ENCODE measurements at regions not wholly inside any gene's neighbourhood (a gene's known extent, or its start where the extent isn't known, plus 50 kb on each side); places are given as distances from the start of the nearest gene placed in this dataset.

DNA sequence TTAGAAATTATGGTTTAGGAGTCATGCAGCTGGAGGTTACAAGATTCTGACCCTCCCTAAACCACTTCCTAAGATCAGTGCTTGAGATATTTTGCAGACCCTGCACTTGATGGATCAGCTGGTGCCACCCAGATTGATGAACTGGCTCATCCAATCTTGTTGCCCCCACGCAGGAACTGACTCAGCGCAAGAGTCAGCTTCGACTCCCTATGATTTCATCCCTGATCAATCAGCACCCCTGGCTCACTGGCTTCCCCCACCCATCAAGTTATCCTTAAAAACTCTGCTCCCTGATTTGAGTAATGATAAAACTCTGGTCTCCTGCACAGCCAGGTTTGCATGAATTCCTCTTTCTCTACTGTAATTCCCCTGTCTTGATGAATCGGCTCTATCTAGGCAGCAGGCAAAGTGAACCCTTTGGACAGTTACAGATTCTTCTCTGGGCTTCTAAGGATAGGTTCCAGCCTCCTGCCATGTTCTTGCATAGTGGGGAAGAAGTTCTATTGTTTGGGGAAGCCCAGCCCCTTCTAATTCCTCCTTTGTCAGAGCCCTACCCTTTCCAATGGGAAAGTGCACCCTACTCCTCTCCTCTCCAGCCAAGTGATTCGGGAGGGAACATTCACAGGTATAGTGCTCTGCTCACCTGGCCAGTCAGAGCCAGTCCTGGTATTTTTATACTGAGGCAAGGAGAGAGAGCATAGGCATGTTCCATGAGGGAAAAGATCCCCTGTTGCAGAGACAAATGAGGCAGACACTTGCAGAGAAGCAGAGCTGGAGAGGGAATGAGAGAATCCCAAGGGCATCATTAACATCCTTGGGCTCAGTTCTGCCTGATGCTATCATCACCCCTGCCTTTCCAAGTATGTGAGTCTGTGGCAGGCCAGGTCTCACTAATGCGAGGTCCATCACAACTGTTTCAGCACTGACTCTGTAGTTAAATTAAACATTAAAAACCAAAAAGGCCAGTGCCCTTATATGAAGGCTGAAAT is 224.4 kb upstream of the GALNT17 start:
- no peak for DNase-seq (ENCODE audit: low spot score)

DNA sequence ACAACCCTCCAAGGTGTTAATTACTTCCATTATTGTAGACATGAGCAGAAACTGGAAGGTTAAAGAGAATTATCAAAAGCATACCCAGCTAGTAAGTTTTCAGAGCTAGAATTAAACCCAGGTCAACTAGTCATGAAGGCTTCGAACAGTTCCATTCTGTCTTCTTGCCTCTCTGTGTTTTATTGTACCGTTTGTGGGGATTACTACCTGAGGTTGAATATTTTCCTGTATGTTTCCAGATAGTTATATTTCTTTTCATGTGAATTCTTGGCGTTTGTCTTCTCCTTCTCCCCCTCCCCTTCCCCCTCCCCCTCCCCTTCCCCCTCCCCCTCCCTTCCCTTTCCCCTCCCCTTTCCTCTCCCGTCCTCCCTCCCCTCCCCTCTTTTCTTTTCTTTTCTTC is 218.0 kb upstream of the GALNT17 start:
- DNase-seq (ENCODE audit: low spot score), result no peak

DNA sequence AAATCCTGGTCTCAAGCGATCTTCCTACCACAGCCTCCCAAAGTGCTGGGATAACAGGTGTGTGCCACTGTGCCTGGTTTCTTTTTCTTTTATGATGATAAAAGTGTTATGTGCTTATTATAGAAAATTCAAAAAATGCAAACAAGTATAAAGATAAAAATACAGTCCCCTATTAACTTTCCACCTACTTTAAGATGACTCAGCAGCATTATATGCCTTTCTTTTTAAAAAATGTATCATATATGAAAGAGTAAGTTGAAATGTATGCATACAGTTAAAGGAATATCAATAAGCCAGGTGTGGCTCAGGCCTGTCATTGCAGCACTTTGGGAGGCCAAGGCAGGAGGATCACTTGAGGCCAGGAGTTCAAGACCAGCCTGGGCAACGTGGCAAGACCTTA is 216.9 kb upstream of the GALNT17 start:
- DNase-seq (ENCODE audit: low spot score), result no peak

DNA sequence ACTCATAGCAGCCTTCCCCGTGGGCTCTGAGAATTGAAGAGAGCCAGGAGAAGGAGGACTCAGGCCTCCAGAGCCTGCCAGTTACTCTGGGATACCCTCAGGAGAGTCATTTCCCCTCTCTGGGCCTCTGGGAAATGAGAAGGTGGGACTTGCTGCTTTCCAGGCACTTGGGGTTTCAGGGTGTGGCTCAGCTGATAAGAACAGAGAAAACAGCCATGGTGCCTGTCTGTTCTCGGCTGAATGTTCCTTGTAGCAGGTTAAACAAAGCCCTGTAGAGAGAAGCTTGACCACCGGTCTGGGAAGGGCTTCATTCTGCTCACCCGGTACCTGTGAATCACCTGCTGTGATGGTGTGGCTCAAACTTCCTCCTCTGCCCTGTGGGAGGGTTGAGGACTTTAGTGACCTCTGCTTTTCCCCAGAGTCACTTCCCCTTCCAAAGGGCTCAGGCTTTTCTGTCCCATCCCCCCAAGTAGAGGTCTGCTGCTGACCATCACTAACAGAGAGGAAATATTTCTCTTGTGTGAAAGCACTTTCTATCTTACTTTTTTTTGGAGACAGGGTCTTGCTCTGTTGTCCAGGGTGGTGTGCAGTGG is 212.4 kb upstream of the GALNT17 start:
- DNase-seq (ENCODE audit: low spot score), result no peak

DNA sequence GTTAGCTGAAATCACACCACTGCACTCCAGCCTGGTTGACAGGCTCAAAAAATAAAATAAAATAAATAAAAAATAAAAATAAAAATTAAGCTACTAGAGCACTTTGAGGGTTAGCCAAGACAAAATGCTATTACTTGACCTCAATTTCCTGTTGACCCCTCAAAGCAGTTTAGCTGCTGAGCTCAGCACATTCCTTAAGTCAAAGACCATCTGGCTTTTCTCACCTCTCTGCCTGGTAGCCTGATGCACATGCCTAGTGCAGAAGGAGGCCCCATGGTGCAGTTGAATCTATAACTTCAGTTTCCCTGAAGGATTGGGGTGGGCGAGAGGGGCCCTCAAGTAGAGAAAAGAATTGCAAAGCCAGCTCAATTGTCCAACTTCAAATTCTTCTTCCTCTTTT is 211.1 kb upstream of the GALNT17 start:
- DNase-seq (ENCODE audit: low spot score), result no peak

DNA sequence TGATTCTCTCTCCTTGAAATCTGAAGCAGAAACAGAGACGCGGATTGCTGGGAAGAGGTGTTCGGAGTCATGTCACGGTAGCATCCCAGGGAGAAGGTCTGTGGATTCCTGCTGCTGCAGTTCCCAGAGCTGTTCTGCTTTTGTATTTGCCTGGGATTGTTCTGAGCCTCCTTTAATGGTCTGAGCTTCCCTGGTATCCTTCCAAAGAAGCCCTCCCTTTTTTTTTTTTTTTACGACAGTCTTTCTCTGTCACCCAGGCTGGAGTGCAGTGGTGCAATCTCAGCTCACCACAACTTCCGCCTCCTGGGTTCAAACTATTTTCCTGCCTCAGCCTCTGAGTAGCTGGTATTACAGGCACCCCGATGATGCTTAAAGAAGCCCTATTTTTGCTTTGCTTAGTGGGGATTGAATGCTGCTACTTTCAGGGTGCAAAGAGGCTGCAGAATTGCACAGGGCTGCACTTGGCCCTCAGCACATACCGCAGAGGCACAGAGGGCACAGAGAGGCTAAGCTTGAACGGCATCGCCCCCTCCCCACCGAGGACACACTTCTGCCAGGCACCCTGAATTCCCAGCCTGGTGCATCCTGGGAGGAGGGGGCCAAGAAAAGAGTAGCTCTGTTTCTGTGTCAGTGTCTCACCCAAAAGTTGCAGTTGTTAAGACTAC is 208.6 kb upstream of the GALNT17 start:
- no peak for DNase-seq (ENCODE audit: low spot score)

DNA sequence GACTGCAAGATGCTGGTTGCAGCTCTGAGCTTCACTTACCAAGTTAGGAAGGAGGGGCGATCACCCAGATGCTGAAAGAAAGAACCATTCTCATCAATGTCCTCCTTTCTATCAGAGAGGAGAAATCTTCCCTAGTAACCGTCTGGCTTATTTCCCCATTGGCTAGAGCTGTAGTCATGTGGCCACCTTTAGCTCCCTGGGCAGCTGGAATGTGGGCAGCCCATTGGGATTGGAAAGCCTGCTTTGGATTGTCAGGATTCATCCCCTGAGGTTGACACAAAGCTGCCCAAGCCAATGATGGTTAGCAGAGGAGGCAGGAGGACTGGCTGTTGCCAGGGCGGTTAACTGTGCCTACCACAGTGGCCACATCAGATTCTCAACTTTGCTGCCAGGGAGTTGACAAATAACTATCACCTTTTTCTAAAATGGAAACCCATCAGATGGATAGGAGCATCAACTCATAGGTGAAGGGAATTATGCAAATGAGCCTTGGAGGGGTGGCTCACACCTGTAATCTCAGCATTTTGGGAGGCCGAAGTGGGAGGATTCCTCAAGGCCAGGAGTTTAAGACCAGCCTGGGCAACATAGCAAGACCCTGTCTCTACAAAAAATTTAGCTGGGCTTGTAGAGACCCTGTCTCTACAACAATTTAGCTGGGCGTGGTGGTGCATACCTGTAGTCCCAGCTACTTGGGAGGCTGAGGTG is 206.4 kb upstream of the GALNT17 start:
- DNase-seq (ENCODE audit: low spot score), result no peak

DNA sequence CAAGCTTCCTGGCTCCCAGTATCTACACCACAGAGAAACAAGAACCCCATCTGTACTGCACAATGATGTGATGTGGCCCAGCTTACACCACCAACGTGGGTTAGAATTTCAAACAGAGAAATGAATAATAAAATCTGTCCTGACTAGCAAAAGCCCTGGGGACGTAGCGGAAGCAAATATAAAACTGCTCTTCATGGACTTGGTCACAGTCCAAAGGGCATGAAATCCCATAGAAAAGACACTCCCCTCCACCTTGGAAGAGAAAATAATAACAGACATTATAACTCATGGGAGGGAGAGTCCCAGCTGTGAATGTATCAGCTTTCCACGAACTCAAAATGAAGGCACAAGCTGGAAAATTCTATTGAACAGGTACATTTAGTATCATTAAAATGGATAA is 205.3 kb upstream of the GALNT17 start:
- no peak for DNase-seq (ENCODE audit: low spot score)

DNA sequence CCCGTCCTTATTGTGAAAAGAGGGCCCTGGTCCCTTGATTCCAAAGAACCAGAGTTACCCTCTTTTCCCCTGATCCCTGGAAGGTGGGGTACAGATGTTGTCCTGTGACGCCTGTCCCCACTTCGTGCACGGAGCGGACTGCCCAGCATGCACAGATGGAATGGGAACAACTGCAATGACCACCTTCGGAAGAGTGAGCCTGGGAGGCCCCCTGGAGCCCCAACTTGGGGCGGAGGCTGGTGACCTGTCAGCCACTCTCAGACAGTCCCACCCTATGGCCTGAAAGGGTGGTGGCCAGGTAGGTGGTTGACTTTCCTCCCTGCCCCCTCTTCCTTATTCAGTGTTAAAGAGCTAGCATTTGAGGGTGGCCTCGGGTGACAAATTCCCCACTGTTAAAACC is 196.6 kb upstream of the GALNT17 start:
- no peak for DNase-seq (ENCODE audit: low spot score)

DNA sequence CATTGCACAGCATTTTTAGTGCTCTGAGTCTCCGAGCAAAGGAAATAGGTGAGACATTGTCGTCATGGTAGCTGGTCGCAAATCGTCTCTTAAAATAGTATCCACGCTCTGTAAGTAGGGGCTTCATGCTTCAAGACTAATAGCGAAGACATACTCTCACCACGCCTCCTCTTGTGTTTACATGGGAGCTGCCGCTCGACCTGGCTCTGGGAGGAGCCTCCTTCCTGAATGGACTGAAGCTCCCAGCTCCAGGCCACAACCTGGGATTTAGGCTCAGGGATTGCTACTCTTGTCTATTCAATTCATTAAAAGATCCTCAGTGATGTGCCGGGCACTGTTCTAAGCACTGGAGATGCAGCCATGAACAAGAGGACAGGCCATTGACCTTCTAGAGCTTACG is 196.1 kb upstream of the GALNT17 start:
- no peak for DNase-seq (ENCODE audit: low spot score)

DNA sequence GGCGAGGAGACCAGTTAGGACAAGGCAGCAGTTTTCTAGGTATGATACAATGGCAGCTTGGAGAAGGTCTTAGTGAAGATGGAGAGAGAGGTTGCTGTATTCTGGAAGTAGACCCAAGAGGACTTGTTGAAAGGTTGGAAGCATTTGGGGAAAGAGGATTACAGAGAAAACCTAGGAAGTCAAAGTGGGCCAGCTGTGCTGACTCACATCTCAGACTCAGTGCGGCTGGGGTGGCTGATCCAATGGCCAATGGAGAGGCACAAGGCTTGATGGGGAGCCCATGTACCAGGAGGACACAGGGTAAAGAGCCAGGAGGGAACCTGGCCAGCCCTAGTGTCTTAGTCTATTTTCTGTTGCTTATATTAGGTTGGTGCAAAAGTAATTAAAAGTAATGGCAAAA is 194.5 kb upstream of the GALNT17 start:
- no peak for DNase-seq (ENCODE audit: low spot score)

DNA sequence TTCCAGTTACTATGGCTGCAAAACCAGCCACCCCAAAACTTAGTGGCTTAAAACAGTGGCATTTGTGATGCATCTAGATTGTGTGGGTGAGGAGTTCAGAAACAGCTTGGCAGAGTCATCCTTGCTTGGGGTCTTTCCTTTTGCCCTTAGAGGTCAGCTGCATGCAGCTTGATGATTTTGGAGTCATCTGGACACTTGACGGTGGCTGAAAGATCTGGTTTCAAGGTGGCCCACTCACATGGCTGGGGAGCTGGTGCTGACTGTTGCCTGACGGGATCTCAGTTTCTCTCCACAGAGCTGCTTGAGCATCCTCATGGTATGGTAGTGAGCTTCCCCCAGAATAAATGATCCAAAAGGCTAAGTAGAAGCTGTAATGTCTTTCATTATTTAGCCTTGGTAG is 191.3 kb upstream of the GALNT17 start:
- DNase-seq (ENCODE audit: low spot score), result no peak

DNA sequence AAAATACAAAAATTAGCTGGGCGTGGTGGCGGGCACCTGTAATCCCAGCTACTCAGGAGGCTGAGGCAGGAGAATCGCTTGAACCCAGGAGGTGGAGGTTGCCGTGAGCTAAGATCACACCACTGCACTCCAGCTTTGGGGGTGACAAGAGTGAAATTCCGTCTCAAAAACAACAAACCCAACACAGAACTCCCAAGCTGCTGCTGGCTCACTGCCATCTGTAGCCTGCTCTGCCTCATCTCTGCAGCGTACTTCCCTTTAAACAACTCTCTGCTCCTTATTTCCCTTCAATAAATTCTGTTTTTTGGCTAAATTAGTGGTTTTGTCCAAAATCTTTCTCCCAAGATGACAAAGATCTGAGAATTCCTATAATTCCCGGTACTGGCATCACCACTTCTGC is 189.2 kb upstream of the GALNT17 start:
- no peak for DNase-seq (ENCODE audit: low spot score)

DNA sequence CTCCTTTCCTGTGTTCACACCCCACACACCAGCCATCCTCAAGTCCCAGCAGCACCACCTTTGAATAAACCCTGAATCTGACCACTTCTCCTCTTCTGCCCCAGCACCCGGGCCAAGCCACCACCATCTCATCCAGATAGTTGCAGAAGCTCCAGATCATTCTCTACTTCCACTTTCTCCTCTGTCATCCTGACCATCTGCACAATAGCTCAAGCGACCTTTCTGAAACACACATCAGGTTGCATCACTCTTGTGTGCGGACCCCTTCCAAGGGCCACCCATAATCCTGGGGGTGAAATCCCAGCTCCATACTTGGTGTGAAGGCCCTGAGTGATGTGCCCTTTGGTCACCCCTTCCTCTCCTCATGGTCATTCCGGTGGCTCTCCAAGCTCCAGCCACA is 187.4 kb upstream of the GALNT17 start:
- no peak for DNase-seq (ENCODE audit: low spot score)

DNA sequence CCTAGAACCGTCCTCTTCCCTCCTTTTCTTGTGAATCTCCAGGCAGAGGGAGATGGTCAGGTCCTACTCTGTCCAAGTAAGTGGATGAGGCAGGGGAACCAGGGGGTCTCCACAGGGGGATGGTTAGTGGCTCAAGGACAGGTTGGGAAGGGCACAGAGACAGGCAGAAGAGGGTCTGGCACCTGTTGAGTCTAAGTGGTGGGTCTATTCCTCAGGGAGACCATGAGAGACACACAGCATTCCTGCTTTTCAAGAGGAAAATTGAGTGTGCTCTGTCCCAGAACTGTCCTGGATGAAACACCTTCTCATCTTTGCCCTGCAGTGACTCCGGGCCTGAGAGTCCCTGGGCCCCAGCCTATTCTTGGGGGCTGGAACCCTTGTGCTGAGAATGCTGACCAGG is 184.8 kb upstream of the GALNT17 start:
- no peak for DNase-seq (ENCODE audit: low spot score)

DNA sequence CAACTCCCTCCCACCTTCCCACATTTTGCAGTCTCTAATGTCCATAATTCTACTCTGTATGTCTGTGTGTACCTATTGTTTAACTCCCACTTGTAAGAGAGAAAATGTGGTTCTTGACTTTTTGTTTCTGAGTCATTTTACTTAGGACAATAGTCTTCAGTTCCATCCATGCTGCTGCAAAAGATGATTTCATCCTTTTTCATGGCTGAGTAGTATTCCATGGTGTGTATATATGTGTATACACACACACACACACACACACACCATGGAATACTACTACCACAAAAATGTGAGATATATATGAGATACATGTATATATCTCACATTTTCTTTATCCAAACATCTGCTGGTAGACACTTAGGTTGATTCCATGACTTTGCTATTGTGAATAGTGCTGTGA is 182.1 kb upstream of the GALNT17 start:
- no peak for DNase-seq (ENCODE audit: low spot score)

DNA sequence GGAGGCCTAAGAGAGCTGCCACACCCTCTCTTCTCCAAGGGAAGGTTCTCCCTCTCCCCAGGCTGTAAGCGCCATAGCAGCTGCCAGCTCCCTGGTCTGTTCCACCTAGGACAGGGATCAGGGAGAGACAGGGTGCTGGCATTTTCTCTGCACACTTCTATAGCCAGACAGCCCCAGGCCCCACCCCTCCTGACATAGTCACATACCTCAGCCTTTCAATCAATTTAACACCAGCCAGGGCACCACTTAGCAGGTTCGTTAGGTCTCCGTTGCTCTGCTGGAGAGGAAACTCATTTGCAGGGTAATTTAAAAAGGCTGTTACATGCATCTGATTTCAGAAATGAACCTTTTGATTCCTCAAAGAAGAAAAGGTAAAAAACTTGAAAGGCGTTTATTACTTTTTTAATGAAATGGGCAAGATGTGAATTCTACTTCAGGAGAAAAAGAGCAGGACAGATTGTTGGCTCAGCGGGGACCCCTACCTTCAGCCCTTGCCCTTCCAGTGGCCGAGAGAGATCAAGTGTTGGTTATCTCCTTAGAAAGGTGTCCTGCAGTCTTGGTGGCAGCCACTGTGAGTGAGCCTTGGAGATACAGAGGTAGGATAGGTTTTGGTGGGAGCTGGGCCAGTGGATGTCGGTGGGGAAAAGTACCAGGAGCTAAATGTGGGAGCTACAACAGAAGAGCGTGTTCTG is 180.5 kb upstream of the GALNT17 start:
- no peak for DNase-seq (ENCODE audit: low spot score)

DNA sequence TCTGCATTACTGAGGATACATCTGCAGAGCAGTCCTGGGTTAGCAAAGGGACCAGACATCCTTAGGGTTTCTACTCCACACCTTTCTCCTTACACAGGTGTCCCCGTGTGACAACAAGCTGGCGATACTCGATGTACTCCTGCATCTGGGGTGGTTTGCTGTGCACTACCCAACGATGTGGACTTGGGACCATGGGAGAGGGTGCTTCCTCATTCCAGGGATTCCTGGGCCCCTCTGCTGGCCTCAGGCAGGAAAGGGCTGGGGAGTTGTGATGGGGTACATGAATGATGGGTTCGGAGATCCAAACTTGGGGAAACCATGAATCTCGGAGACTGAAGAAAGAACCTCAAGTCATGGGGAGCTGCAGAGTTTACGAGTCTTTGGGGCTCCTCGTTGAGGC is 179.6 kb upstream of the GALNT17 start:
- no peak for DNase-seq (ENCODE audit: low spot score)

DNA sequence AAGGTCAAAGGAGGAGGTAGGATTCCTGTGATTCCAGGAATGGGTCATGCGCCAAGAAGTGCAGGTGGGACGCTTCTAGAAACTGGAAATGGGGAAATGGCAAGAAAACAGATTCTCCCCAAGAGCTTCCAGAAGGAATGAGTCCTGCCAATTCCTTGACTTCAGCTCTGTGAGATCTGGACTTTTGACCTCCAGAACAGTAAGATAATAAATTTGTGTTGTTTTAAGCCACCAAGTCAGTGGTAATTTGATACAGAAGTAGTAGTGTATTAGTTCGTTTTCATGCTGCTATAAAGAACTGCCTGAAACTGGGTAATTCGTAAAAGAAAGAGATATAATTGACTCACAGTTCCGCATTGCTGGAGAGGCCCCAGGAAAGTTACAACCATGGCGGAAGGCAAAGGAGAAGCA is 178.6 kb upstream of the GALNT17 start:
- DNase-seq (ENCODE audit: low spot score), result no peak

DNA sequence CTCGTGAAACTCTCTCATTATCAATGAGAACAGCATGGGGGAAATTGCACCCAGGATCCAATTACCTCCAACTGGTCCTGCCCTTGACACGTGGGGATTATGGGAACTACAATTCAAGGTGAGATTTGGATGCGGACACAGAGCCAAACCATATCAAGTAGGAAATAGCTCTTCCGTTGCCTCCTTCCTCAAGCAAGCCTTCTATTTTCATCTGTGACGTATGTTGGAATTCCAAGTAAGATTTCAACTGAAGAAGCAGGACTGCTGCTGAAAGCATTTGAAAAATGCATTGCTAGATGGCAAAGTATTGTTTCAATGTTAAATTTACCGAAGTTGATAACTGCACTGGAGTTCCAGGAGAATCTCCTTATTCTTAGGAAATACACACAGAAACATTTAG is 178.1 kb upstream of the GALNT17 start:
- DNase-seq (ENCODE audit: low spot score), result no peak

DNA sequence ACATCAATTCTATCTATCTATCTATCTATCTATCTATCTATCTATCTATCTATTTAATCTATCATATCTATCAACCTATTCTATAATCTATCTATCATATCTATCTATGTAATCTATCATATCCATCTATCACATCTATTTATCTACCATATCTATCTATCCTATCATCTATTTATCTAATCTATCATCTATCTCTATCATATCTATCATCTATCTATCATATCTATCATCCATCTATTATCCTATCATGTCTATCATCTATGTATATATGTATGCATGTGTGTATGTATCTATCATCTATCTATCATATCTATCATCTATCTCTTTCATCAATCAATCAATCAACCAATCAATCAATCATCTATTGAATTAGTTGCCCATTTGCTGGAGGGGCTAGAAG is 159.3 kb upstream of the GALNT17 start:
- DNase-seq (ENCODE audit: low spot score), result no peak

DNA sequence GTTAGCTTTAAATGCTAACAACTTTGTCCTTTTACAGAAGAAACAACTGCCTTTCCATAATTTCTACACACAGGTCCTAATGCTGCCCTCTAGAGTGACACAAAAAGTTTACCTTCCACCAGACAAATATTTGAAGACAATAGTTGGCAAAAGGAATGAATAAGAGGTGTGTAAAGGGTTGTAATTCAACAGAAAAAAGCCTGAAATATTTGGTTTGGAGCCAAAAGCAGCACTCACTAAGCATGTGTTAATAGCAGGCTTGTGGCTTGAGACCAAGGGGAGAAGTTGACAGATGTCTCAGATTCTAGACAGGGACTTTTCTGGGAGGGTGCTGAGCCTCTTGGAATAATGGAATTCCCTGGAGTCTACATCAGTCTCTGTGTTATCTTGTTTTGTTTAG is 156.2 kb upstream of the GALNT17 start:
- no peak for DNase-seq (ENCODE audit: low spot score)

Measured in activated CD4-positive, alpha-beta T cell treated with anti-CD3 and anti-CD28 coated beads, Interleukin-2, Interleukin-4, amounts not matched to agents 100 ng/mL and 50 ng/mL, durations not matched to agents 16 hours and 8 hours (primary cell).